ENCODE measurements at regions not wholly inside any gene's neighbourhood (a gene's known extent, or its start where the extent isn't known, plus 50 kb on each side); places are given as distances from the start of the nearest gene placed in this dataset.

- TF ChIP-seq TAF1 (IDR thresholded peaks at IDR 0.05; ENCODE audit: borderline replicate concordance, low read depth, low read length) (no peak), GATA2 (CRISPR knock-in tag; IDR thresholded peaks at IDR 0.05) (no peak), EP300 (IDR thresholded peaks at IDR 0.05; ENCODE audit: borderline replicate concordance in 1 of 2, low read depth in 1 of 2, low read length in 1 of 2) (no peak), GABPA (IDR thresholded peaks at IDR 0.05; ENCODE audit: low read depth) (no peak), RAD21 (IDR thresholded peaks at IDR 0.05; ENCODE audit: low read length) (no peak), NRF1 (IDR thresholded peaks at IDR 0.05; ENCODE audit: low read depth, low read length) (no peak)
Measured at GRCh38 chr3:25883492-25883891, 93.6 kb downstream of the OXSM start (continued).

GRCh38 chr3:25884981-25885380, 95.1 kb downstream of the OXSM start:
- 81% methylated on average over 2 of the region's 2 CpGs for WGBS (ENCODE audit: low lambda C conversion rate)
- no peaks in the 10 kb centered on the region for H3K9me3 ChIP-seq
- H3K36me3 ChIP-seq (replicated peaks in 1 of 2; ENCODE audit: control insufficient read depth in 1 of 2, insufficient read depth in 2 of 2, low read length in 1 of 2): no peaks in the 10 kb centered on the region
- no peak overlapping the region for H3K27ac ChIP-seq (ENCODE audit: low read depth in 2 of 2, low read length in 1 of 2)
- no peaks in the 10 kb centered on the region for H3K79me2 ChIP-seq (ENCODE audit: insufficient read depth)
- POLR2A ChIA-PET: no interaction called here
- CTCF ChIA-PET: interaction anchor here (0.8 kb wide), 1 partner anchor 237 kb away, joined by 3 read pairs; no protein-coding TSS in a partner anchor
- no peak overlapping the region for H3K4me3 ChIP-seq (ENCODE audit: low read depth in 2 of 2, low read length in 1 of 2)
- TF ChIP-seq TEAD4 (IDR thresholded peaks at IDR 0.05; ENCODE audit: borderline replicate concordance, insufficient read depth) (no peak), RAD21 (IDR thresholded peaks at IDR 0.05; ENCODE audit: low read length) (no peak), CHD2 (IDR thresholded peaks at IDR 0.05; ENCODE audit: low read length, partially characterized antibody) (no peak), NFIC (IDR thresholded peaks at IDR 0.05; ENCODE audit: borderline replicate concordance) (no peak), EZH2phosphoT487 (IDR thresholded peaks at IDR 0.05; ENCODE audit: borderline replicate concordance, low read depth) (no peak), FOXM1 (IDR thresholded peaks at IDR 0.05; ENCODE audit: low read depth) (no peak), MAX (IDR thresholded peaks at IDR 0.05; ENCODE audit: low read depth) (no peak), MXI1 (IDR thresholded peaks at IDR 0.05; ENCODE audit: low read depth, low read length) (no peak), MEF2A (IDR thresholded peaks at IDR 0.05; ENCODE audit: borderline replicate concordance, low read depth) (no peak), JUND (IDR thresholded peaks at IDR 0.05) (no peak), RCOR1 (IDR thresholded peaks at IDR 0.05; ENCODE audit: low read length) (no peak), SMC3 (IDR thresholded peaks at IDR 0.05; ENCODE audit: low read depth, low read length) (no peak)
- H3K9me2 ChIP-seq: no peaks in the 10 kb centered on the region
- no peaks in the 10 kb centered on the region for H3F3A ChIP-seq (replicated peaks; ENCODE audit: insufficient read depth)
- H4K20me1 ChIP-seq (ENCODE audit: insufficient read depth): no peaks in the 10 kb centered on the region
- DNase-seq: no peak
- H3K4me1 ChIP-seq (ENCODE audit: control insufficient read depth in 1 of 2, insufficient read depth in 2 of 2, low read depth in 1 of 2, low read length in 1 of 2): no peaks in the 10 kb centered on the region
- H3K4me2 ChIP-seq: no peak overlapping the region
- no peak overlapping the region for H2AFZ ChIP-seq (ENCODE audit: low read depth)
- no peaks in the 10 kb centered on the region; the same call in 1 of the 2 replicates for H3K27me3 ChIP-seq (ENCODE audit: insufficient read depth)
- H3K9ac ChIP-seq: no peak overlapping the region

- H3K36me3 ChIP-seq (replicated peaks in 1 of 2; ENCODE audit: control insufficient read depth in 1 of 2, insufficient read depth in 2 of 2, low read length in 1 of 2): no peaks in the 10 kb centered on the region
- TF ChIP-seq REST (IDR thresholded peaks at IDR 0.05; ENCODE audit: low read depth, low read length) (no peak), PBX3 (IDR thresholded peaks at IDR 0.05) (no peak), RAD21 (IDR thresholded peaks at IDR 0.05; ENCODE audit: low read length) (no peak), CHD2 (IDR thresholded peaks at IDR 0.05; ENCODE audit: low read length, partially characterized antibody) (no peak), GATA2 (CRISPR knock-in tag; IDR thresholded peaks at IDR 0.05) (no peak), EZH2phosphoT487 (IDR thresholded peaks at IDR 0.05; ENCODE audit: borderline replicate concordance, low read depth) (no peak), GABPA (IDR thresholded peaks at IDR 0.05; ENCODE audit: low read depth) (no peak), NRF1 (IDR thresholded peaks at IDR 0.05; ENCODE audit: low read depth, low read length) (no peak), TAF1 (IDR thresholded peaks at IDR 0.05; ENCODE audit: borderline replicate concordance, low read depth, low read length) (no peak), FOXJ3 (CRISPR knock-in tag; IDR thresholded peaks at IDR 0.05) (no peak)
- no peak overlapping the region for H3K9ac ChIP-seq
- H3K4me1 ChIP-seq (ENCODE audit: control insufficient read depth in 1 of 2, insufficient read depth in 2 of 2, low read depth in 1 of 2, low read length in 1 of 2): no peaks in the 10 kb centered on the region
- H3K9me2 ChIP-seq: no peaks in the 10 kb centered on the region
- no peak overlapping the region for H2AFZ ChIP-seq (ENCODE audit: low read depth)
- no peaks in the 10 kb centered on the region; the same call in 1 of the 2 replicates for H3K27me3 ChIP-seq (ENCODE audit: insufficient read depth)
- 25% methylated on average over 5 of the region's 5 CpGs for WGBS (ENCODE audit: low lambda C conversion rate)
- no peak overlapping the region for H3K27ac ChIP-seq (ENCODE audit: low read depth in 2 of 2, low read length in 1 of 2)
- POLR2A ChIA-PET: no interaction called here
- H3K4me3 ChIP-seq (ENCODE audit: low read depth in 2 of 2, low read length in 1 of 2): no peak overlapping the region
- H3K9me3 ChIP-seq: no peaks in the 10 kb centered on the region
- H4K20me1 ChIP-seq (ENCODE audit: insufficient read depth): no peaks in the 10 kb centered on the region
- no peak for DNase-seq
- no peaks in the 10 kb centered on the region for H3F3A ChIP-seq (replicated peaks; ENCODE audit: insufficient read depth)
- CTCF ChIA-PET: interaction anchor here (0.8 kb wide), 1 partner anchor 238 kb away, joined by 3 read pairs; no protein-coding TSS in a partner anchor
- H3K79me2 ChIP-seq (ENCODE audit: insufficient read depth): no peaks in the 10 kb centered on the region
- no peak overlapping the region for H3K4me2 ChIP-seq
Measured at GRCh38 chr3:25885544-25885943, 95.7 kb downstream of the OXSM start.

All from SK-N-SH (cell line).